Gastrocnemius medialis (tissue), 4 donors: ENCODE measurements at regions not wholly inside any gene's neighbourhood (a gene's known extent, or its start where the extent isn't known, plus 50 kb on each side); places are given as distances from the start of the nearest gene placed in this dataset.

ENCODE experiments used
- CTCF ChIP-seq, 5 experiments: fragments of 450-650 bp in 3 of 5; fragments of 200-600 bp in 2 of 5; sonication (generic) in 2 of 5; IDR thresholded peaks in 4 of 5; conservative IDR thresholded peaks in 1 of 5; 1 replicate in 4 of 5; 2 replicates in 1 of 5; pipeline ENCODE4 v1.5.1; 2016 to 2019; ENCODE audit warnings: antibody characterized with exemption in 5 of 5, mild to moderate bottlenecking in 3 of 5, moderate library complexity in 3 of 5
- POLR2A ChIP-seq, 2 donors: fragments of 450-650 bp; IDR thresholded peaks; one replicate each; pipeline ENCODE4 v1.6.1; 2017; ENCODE audit warnings: antibody characterized with exemption in 2 of 2, mild to moderate bottlenecking in 2 of 2, moderate library complexity in 2 of 2

DNA sequence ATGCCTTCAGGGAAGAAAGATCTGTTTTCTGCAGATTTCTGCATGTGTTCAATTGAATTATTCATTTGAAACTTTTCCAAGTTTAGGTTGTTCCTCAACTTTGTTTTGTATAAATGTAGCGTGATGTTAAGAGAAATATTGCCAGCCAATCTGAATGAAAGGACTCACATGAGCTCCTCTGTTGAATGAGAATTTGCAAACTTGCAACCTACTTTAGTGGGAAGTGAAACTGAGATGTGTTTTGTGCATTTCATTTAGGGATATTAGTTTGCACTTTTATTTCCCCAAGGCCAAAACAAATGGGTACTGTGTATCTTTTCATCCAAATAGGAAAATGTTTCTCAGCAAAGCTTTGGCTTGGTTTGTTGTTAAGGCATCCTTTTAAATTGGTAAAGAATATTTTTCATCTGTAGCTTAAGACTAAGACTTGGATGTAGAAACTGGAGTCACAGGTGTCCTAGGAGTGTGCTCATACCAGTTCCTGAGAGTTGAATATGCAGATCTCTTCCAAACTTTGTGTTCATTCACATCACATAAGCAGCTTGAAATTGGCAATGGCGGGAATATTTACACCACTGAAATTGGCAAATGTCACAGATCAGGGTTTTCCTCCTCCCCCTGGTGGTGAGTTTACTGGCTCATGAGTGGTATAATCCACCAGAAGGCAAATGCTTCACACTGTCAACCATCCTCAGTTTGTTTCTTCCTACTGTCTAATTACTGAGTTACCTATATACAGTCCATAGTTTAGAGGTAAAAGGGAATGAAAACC, 193.6 kb upstream of the BANK1 start:
- TF ChIP-seq CTCF (IDR thresholded peaks at IDR 0.05 in 4 of 5, conservative IDR thresholded peaks at IDR 0.05 in 1 of 5) (no peak), POLR2A (IDR thresholded peaks at IDR 0.05) (no peak)
